ENCODE measurements at regions not wholly inside any gene's neighbourhood (a gene's known extent, or its start where the extent isn't known, plus 50 kb on each side); places are given as distances from the start of the nearest gene placed in this dataset.

DNA sequence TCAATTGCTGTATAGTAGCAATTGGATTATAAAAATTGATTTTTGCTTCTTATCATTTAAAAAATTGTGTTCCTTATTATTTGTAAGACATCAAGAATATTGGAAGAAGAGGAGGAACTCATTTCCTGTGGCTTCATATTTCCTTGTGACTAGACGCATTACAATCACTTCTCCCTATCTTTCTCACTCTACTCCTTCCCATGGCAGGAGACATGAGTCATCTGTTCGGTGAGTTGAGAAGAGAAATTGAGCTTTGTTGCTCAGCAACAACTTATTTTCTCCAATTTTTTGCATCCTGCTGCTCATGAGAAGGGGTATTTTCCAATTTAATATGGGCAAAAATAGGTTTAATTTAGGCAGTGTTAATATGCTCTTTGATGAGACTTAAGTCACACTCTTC is 1783.9 kb downstream of the SUCLG1 start:
- H3K4me3 ChIP-seq (ENCODE audit: low read length): no peak overlapping the region
- H3K36me3 ChIP-seq (ENCODE audit: control insufficient read depth, low read length): no peaks in the 10 kb centered on the region
- H3K79me2 ChIP-seq (ENCODE audit: control insufficient read depth, low read length): no peaks in the 10 kb centered on the region
- H4K20me1 ChIP-seq (ENCODE audit: control insufficient read depth, insufficient read depth, low read depth, low read length): no peaks in the 10 kb centered on the region
- TF ChIP-seq EZH2phosphoT487 (IDR thresholded peaks at IDR 0.05; ENCODE audit: borderline replicate concordance, low read length): no peak
- TF ChIP-seq, protein P1, sequence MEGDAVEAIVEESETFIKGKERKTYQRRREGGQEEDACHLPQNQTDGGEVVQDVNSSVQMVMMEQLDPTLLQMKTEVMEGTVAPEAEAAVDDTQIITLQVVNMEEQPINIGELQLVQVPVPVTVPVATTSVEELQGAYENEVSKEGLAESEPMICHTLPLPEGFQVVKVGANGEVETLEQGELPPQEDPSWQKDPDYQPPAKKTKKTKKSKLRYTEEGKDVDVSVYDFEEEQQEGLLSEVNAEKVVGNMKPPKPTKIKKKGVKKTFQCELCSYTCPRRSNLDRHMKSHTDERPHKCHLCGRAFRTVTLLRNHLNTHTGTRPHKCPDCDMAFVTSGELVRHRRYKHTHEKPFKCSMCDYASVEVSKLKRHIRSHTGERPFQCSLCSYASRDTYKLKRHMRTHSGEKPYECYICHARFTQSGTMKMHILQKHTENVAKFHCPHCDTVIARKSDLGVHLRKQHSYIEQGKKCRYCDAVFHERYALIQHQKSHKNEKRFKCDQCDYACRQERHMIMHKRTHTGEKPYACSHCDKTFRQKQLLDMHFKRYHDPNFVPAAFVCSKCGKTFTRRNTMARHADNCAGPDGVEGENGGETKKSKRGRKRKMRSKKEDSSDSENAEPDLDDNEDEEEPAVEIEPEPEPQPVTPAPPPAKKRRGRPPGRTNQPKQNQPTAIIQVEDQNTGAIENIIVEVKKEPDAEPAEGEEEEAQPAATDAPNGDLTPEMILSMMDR (IDR thresholded peaks at IDR 0.05; ENCODE audit: low read depth, low read length, poor library complexity, severe bottlenecking): no peak
- H3K27me3 ChIP-seq (ENCODE audit: control insufficient read depth, low read length): no peaks in the 10 kb centered on the region
- H3K4me2 ChIP-seq (ENCODE audit: low read length): no peak overlapping the region
- no peaks in the 10 kb centered on the region for H3K9me2 ChIP-seq (replicated peaks; ENCODE audit: control insufficient read depth, low read length)
- H3F3A ChIP-seq (ENCODE audit: control insufficient read depth, insufficient read depth): no peaks in the 10 kb centered on the region
- no peaks in the 10 kb centered on the region for H3K9me3 ChIP-seq (ENCODE audit: control insufficient read depth, insufficient read depth, low read length)
- no peaks in the 10 kb centered on the region for H3K4me1 ChIP-seq (ENCODE audit: control insufficient read depth, low read length)
- no peak overlapping the region for H3K27ac ChIP-seq (ENCODE audit: low read depth, low read length)

DNA sequence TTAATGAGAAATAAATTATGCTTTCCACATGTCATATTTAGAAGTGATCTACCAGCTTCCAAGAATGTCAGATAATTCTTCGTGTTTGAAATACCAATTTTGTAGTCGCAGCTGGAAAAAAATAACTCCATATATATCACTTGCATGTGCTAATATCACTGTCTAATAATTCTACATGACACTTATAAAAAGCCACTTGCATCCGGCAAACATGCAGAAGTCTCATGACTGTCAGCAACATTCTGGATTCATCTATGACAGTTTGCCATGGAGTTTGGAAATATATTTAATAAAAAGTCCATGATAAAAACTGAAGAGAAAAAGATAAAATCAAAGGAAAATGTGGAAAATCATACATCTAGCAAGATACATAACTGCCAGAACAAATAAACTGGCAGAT is 1784.4 kb downstream of the SUCLG1 start:
- Histone ChIP-seq H3K36me3 (ENCODE audit: control insufficient read depth, low read length) (no peaks in the 10 kb centered on the region), H3K9me2 (replicated peaks; ENCODE audit: control insufficient read depth, low read length) (no peaks in the 10 kb centered on the region), H3K79me2 (ENCODE audit: control insufficient read depth, low read length) (no peaks in the 10 kb centered on the region), H3K4me3 (ENCODE audit: low read length) (no peak overlapping the region), H3K4me2 (ENCODE audit: low read length) (no peak overlapping the region), H3K27me3 (ENCODE audit: control insufficient read depth, low read length) (no peaks in the 10 kb centered on the region), H3K27ac (ENCODE audit: low read depth, low read length) (no peak overlapping the region), H3K4me1 (ENCODE audit: control insufficient read depth, low read length) (no peaks in the 10 kb centered on the region), H3F3A (ENCODE audit: control insufficient read depth, insufficient read depth) (no peaks in the 10 kb centered on the region), H4K20me1 (ENCODE audit: control insufficient read depth, insufficient read depth, low read depth, low read length) (no peaks in the 10 kb centered on the region), H3K9me3 (ENCODE audit: control insufficient read depth, insufficient read depth, low read length) (no peaks in the 10 kb centered on the region)
- TF ChIP-seq EZH2phosphoT487 (IDR thresholded peaks at IDR 0.05; ENCODE audit: borderline replicate concordance, low read length): no peak
- TF ChIP-seq, protein P1 (IDR thresholded peaks at IDR 0.05; ENCODE audit: low read depth, low read length, poor library complexity, severe bottlenecking): no peak

DNA sequence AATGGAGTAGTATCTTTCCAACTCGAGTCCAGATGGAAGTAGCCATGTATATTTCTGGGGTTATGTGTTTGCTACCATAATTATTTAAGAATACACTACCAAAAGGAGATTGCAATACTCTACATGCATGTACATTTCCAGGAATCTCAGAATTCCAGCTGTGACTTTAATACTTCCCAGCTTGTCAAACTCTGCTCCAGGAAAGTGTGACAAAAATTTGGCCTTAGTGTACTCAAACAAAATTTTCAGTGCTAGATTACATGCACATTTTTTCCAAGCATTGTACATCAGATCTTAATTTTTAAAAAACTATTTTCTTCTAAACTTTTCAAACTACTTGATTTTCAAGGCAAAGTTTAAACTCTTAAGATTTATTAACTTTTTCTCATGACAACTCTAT is 1791.6 kb downstream of the SUCLG1 start:
- Histone ChIP-seq H3K9me3 (ENCODE audit: control insufficient read depth, insufficient read depth, low read length) (no peaks in the 10 kb centered on the region), H3K27ac (ENCODE audit: low read depth, low read length) (no peak overlapping the region), H3K9me2 (replicated peaks; ENCODE audit: control insufficient read depth, low read length) (no peaks in the 10 kb centered on the region), H3F3A (ENCODE audit: control insufficient read depth, insufficient read depth) (no peaks in the 10 kb centered on the region), H3K27me3 (ENCODE audit: control insufficient read depth, low read length) (no peaks in the 10 kb centered on the region), H3K36me3 (ENCODE audit: control insufficient read depth, low read length) (no peaks in the 10 kb centered on the region), H3K4me1 (ENCODE audit: control insufficient read depth, low read length) (no peaks in the 10 kb centered on the region), H3K79me2 (ENCODE audit: control insufficient read depth, low read length) (no peaks in the 10 kb centered on the region), H3K4me3 (ENCODE audit: low read length) (no peak overlapping the region), H3K4me2 (ENCODE audit: low read length) (no peak overlapping the region), H4K20me1 (ENCODE audit: control insufficient read depth, insufficient read depth, low read depth, low read length) (no peaks in the 10 kb centered on the region)
- TF ChIP-seq, protein P1 (IDR thresholded peaks at IDR 0.05; ENCODE audit: low read depth, low read length, poor library complexity, severe bottlenecking): no peak
- no peak for TF ChIP-seq EZH2phosphoT487 (IDR thresholded peaks at IDR 0.05; ENCODE audit: borderline replicate concordance, low read length)

DNA sequence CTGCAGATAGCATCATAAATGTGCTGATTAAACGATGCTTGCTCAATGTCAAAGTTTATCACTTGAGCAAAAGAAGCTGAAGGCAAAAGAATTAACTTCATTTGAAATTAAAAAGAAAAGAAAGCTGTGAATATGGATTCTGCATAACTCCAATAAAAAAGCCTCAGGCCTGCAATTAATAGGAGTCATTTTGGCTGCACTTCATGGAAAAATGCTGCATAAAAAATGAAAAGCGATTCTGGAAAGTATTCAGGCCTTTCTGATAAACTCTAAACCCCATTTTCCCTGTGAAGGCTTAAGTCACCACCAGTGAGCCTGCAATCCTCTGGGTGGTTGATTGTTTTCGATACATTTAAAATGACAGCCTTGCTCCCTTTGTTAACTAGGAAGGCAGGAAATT is 1793.4 kb downstream of the SUCLG1 start:
- H3F3A ChIP-seq (ENCODE audit: control insufficient read depth, insufficient read depth): no peaks in the 10 kb centered on the region
- H3K27ac ChIP-seq (ENCODE audit: low read depth, low read length): no peak overlapping the region
- no peaks in the 10 kb centered on the region for H4K20me1 ChIP-seq (ENCODE audit: control insufficient read depth, insufficient read depth, low read depth, low read length)
- no peaks in the 10 kb centered on the region for H3K9me3 ChIP-seq (ENCODE audit: control insufficient read depth, insufficient read depth, low read length)
- H3K9me2 ChIP-seq (replicated peaks; ENCODE audit: control insufficient read depth, low read length): no peaks in the 10 kb centered on the region
- H3K27me3 ChIP-seq (ENCODE audit: control insufficient read depth, low read length): no peaks in the 10 kb centered on the region
- no peak overlapping the region for H3K4me2 ChIP-seq (ENCODE audit: low read length)
- no peaks in the 10 kb centered on the region for H3K4me1 ChIP-seq (ENCODE audit: control insufficient read depth, low read length)
- no peak for TF ChIP-seq EZH2phosphoT487 (IDR thresholded peaks at IDR 0.05; ENCODE audit: borderline replicate concordance, low read length)
- H3K4me3 ChIP-seq (ENCODE audit: low read length): no peak overlapping the region
- no peaks in the 10 kb centered on the region for H3K79me2 ChIP-seq (ENCODE audit: control insufficient read depth, low read length)
- no peaks in the 10 kb centered on the region for H3K36me3 ChIP-seq (ENCODE audit: control insufficient read depth, low read length)

All from DOHH2 (cell line).